IMR-90 (cell line): ENCODE measurements at regions not wholly inside any gene's neighbourhood (a gene's known extent, or its start where the extent isn't known, plus 50 kb on each side); places are given as distances from the start of the nearest gene placed in this dataset.

Experiments
- BHLHE40 ChIP-seq: fragments of 150-350 bp; IDR thresholded peaks from 2 replicates; pipeline ENCODE4 v1.6.1; 2016; ENCODE audit warnings: mild to moderate bottlenecking, low read depth, low read length
- CEBPB ChIP-seq: IDR thresholded peaks from 2 replicates; pipeline ENCODE4 v1.6.1; 2012; ENCODE audit warnings: low read depth, low read length, improper control_type of control experiment
- FOS ChIP-seq: fragments of 150-350 bp; IDR thresholded peaks from 2 replicates; pipeline ENCODE4 v1.6.1; 2016; ENCODE audit warnings: low read depth, low read length
- MAZ ChIP-seq: IDR thresholded peaks from 2 replicates; pipeline ENCODE4 v1.6.1; 2012; ENCODE audit warnings: low read depth, mild to moderate bottlenecking, low read length, improper control_type of control experiment, moderate library complexity, borderline replicate concordance
- POLR2A ChIP-seq: IDR thresholded peaks from 2 replicates; pipeline ENCODE4 v1.6.1; 2012; ENCODE audit warnings: mild to moderate bottlenecking, low read depth, low read length
- RAD21 ChIP-seq: IDR thresholded peaks from 2 replicates; pipeline ENCODE4 v1.6.1; 2012; ENCODE audit warnings: low read length, improper control_type of control experiment
- RCOR1 ChIP-seq: IDR thresholded peaks from 2 replicates; pipeline ENCODE4 v1.6.1; 2012; ENCODE audit warnings: mild to moderate bottlenecking, low read length, improper control_type of control experiment; ENCODE audit not compliant: insufficient replicate concordance
- RFX5 ChIP-seq: IDR thresholded peaks from 2 replicates; pipeline ENCODE4 v1.8.0; 2012; ENCODE audit warnings: low read depth, mild to moderate bottlenecking, low read length, moderate library complexity
- SMC3 ChIP-seq: fragments of 150-350 bp; IDR thresholded peaks from 2 replicates; pipeline ENCODE4 v1.6.1; 2016; ENCODE audit warnings: low read depth, mild to moderate bottlenecking, antibody characterized with exemption, low read length, moderate library complexity
- TF ChIP-seq, protein P1 (sequence below): conservative IDR thresholded peaks from 2 replicates; pipeline ENCODE4 v1.5.1; 2012; ENCODE audit warnings: mild to moderate bottlenecking, low read depth, low read length, improper control_type of control experiment
- TF ChIP-seq, protein P2 (sequence below): fragments of 150-350 bp; IDR thresholded peaks from 2 replicates; pipeline ENCODE4 v1.6.1; 2017; ENCODE audit warnings: mild to moderate bottlenecking, antibody characterized with exemption, low read length, low read depth

DNA sequence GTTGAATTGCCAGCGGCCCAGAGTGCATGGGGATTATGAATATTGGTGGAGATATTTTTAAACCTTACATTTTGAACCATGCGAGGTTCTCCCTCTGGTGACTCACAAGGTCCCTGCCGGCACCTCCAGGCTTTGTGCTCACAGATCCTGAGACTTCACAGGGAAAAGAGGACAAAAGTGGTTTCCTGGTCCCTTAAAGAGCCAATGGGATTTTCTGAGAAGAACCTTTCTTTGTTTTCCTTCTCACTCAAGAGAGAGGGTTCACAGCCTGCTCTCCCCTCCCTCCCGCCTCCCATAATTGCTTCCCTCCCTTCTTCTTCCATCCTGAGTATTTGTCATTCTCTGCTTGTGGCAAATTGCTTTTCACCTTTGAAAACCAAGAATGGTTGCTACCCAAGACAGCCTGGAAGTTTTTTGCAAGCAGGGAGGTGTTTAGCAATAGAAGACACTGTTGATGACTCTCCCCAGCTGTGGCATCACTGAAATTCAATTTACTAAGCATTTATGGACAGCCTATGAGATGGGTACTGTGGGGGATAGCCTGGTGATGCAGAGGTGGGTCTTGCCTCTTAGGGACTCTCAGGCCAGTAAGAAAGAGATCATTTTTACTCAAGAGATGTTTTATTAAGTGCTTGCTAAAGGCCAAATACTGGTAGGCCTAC is 76.6 kb downstream of the CPN2 start:
- TF ChIP-seq POLR2A (no peak), BHLHE40 (no peak), CEBPB (0 out of 2 replicates have a peak, but pooled peaks have one; percentile 38), RFX5 (no peak), FOS (no peak), MAZ (no peak), RCOR1 (no peak), RAD21 (no peak), SMC3 (no peak)
- TF ChIP-seq, protein P1, sequence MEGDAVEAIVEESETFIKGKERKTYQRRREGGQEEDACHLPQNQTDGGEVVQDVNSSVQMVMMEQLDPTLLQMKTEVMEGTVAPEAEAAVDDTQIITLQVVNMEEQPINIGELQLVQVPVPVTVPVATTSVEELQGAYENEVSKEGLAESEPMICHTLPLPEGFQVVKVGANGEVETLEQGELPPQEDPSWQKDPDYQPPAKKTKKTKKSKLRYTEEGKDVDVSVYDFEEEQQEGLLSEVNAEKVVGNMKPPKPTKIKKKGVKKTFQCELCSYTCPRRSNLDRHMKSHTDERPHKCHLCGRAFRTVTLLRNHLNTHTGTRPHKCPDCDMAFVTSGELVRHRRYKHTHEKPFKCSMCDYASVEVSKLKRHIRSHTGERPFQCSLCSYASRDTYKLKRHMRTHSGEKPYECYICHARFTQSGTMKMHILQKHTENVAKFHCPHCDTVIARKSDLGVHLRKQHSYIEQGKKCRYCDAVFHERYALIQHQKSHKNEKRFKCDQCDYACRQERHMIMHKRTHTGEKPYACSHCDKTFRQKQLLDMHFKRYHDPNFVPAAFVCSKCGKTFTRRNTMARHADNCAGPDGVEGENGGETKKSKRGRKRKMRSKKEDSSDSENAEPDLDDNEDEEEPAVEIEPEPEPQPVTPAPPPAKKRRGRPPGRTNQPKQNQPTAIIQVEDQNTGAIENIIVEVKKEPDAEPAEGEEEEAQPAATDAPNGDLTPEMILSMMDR = no peak
- TF ChIP-seq, protein P2, sequence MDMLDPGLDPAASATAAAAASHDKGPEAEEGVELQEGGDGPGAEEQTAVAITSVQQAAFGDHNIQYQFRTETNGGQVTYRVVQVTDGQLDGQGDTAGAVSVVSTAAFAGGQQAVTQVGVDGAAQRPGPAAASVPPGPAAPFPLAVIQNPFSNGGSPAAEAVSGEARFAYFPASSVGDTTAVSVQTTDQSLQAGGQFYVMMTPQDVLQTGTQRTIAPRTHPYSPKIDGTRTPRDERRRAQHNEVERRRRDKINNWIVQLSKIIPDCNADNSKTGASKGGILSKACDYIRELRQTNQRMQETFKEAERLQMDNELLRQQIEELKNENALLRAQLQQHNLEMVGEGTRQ = no peak
